ENCODE measurements at regions not wholly inside any gene's neighbourhood (a gene's known extent, or its start where the extent isn't known, plus 50 kb on each side); places are given as distances from the start of the nearest gene placed in this dataset.

DNA sequence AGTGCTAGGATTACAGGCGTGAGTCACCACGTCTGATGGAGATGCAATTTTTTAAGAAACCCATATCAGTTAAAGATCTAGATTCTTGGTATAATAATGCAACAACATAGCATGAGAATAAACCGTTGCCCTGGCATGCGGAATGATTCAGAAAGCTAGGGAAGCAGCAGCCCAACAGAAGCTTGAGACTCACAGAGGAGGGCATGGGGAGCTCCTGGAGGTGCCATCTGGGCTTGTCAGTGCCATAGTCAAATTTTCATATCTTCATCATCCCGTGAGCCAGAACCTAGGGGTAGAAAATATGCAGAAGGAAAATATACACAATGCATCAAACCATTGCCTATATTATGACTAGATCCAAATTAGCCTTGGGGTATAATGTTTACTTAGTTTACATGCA, 118.7 kb upstream of the ADAMTS16 start:
- 92 to 94% (median 93%) methylated on average over 5 of the region's 5 CpGs for WGBS, 3 donors
- no peaks in the 10 kb centered on the region for H3K4me1 ChIP-seq (ENCODE audit: insufficient read depth)
- intact Hi-C loops (cut with DNase I), result no loop called here

DNA sequence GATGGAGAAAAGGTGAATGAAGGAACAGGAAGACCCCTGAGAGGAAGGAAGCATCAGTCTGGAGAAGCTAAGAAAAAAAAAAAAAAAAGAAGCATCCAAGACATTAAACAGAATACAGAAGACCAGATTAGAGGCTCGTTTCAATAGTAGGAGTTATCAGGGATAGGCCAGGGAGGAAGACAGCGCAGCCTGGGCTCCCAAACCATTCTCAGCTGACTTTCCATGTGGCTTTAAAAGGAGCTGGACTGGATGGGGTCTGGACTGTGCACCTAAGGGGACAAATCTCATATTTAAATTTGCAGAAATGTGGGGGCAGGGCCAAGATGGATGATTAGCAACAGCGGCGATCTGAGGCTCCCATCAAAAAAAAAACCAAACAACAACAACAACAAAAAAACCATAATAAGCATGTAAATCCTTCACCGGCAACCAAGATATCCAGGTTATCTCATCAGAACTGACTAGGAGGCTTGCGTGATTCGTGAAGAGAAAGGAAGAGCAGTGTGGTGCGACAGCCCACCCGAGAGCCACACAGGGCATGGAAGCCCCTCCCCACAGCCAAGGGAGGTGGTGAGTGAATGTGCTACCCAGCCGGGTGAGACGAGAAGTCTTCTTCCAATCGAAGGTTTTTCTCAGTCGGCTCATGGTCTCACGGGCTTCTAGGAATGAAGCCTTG, 114.9 kb upstream of the ADAMTS16 start:
- no peaks in the 10 kb centered on the region for H3K4me1 ChIP-seq (ENCODE audit: insufficient read depth)
- H3K36me3 ChIP-seq, result no peaks in the 10 kb centered on the region
- H3K27ac ChIP-seq, result no peak overlapping the region
- H3K4me3 ChIP-seq, result no peak overlapping the region
- H3K9me3 ChIP-seq, result no peaks in the 10 kb centered on the region
- TF ChIP-seq CTCF (IDR thresholded peaks at IDR 0.05), result no peak
- TF ChIP-seq EP300 (IDR thresholded peaks at IDR 0.05), result no peak
- TF ChIP-seq POLR2A (IDR thresholded peaks at IDR 0.05), result no peak
- WGBS, 3 donors, result 89 to 92% (median 91%) methylated on average over 14 of the region's 14 CpGs
- H3K27me3 ChIP-seq, result no peaks in the 10 kb centered on the region
- no peak for DNase-seq
- intact Hi-C loops (cut with DNase I), result no loop called here

More for the DNA sequence above, 118.7 kb upstream of the ADAMTS16 start:
- H3K36me3 ChIP-seq, result no peaks in the 10 kb centered on the region
- no peak overlapping the region for H3K4me3 ChIP-seq
- no peak for TF ChIP-seq EP300 (IDR thresholded peaks at IDR 0.05)
- no peak for TF ChIP-seq CTCF (IDR thresholded peaks at IDR 0.05)
- no peak for TF ChIP-seq POLR2A (IDR thresholded peaks at IDR 0.05)
- H3K27ac ChIP-seq, result no peak overlapping the region
- DNase-seq, result no peak
- H3K9me3 ChIP-seq, result no peaks in the 10 kb centered on the region
- H3K27me3 ChIP-seq, result no peaks in the 10 kb centered on the region

GRCh38 chr5:5025774-5026408, 114.2 kb upstream of the ADAMTS16 start:
- intact Hi-C loops (cut with DNase I), result no loop called here
- no peak overlapping the region for H3K4me3 ChIP-seq
- no peaks in the 10 kb centered on the region for H3K27me3 ChIP-seq
- no peak for DNase-seq
- no peaks in the 10 kb centered on the region for H3K36me3 ChIP-seq
- no peaks in the 10 kb centered on the region for H3K9me3 ChIP-seq
- TF ChIP-seq EP300 (IDR thresholded peaks at IDR 0.05) (no peak), CTCF (IDR thresholded peaks at IDR 0.05) (no peak), POLR2A (IDR thresholded peaks at IDR 0.05) (no peak)
- no peaks in the 10 kb centered on the region for H3K4me1 ChIP-seq (ENCODE audit: insufficient read depth)
- H3K27ac ChIP-seq, result no peak overlapping the region
- 84 to 85% (median 84%) methylated on average over 16 of the region's 16 CpGs for WGBS, 3 donors

DNA sequence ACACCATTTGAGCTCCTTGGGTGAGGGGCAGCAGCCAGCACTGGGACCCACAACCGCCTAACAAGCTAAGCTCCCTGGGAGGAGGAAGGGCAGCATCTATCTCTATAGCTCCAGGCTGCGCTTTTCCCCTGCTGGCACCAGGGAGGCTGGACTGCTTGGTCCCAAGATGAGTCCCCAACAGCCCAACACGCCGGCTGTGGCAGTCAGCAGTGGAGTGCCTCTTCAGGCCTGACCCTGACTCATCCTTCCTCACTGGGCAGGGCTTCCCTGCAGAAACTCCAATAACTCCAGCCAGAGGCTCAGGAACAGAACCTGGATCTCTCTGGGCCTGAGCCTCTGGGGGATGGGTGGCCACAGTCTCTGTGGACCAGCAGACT, 113.7 kb upstream of the ADAMTS16 start:
- TF ChIP-seq POLR2A (IDR thresholded peaks at IDR 0.05) (no peak), CTCF (IDR thresholded peaks at IDR 0.05) (no peak), EP300 (IDR thresholded peaks at IDR 0.05) (no peak)
- Histone ChIP-seq H3K4me3 (no peak overlapping the region), H3K36me3 (no peaks in the 10 kb centered on the region), H3K9me3 (no peaks in the 10 kb centered on the region), H3K4me1 (ENCODE audit: insufficient read depth) (no peaks in the 10 kb centered on the region), H3K27me3 (no peaks in the 10 kb centered on the region), H3K27ac (no peak overlapping the region)
- no peak for DNase-seq
- WGBS, 3 donors, result 80 to 96% (median 96%) methylated on average over 2 to 4 of the region's 4 CpGs
- intact Hi-C loops (cut with DNase I), result no loop called here

Data from ovary (tissue), 7 donors.